Hematopoietic multipotent progenitor cell treated with erythropoietin and hydrocortisone succinate and interleukin-3 and kit ligand, for 15 days (in vitro differentiated cells): ENCODE measurements at regions not wholly inside any gene's neighbourhood (a gene's known extent, or its start where the extent isn't known, plus 50 kb on each side); places are given as distances from the start of the nearest gene placed in this dataset.

Experiments
- DNase-seq: peaks from one replicate; pipeline ENCODE4 v3.0.0-alpha.2; 2015; ENCODE audit warnings: low spot score

DNA sequence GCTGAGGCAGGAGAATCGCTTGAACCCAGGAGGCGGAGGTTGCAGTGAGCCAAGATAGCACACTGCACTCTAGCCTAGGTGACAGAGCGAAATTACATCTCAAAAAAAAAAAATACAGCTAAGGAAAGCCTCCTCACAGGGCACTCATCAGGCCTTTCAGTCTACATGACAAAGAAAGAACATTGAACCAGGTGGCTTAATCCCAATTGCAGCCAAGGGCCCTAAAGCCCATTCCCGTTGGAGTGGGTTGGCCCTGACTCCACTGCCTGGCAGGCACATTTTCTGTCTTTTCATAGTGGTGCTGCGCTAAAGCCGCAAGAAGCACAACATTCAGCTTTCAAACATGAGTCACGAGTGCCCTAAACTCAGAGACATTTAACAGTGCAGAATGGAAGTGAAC lies 372.5 kb downstream of the RNF144A start:
- no peak for DNase-seq

GRCh38 chr2:7292154-7292691 lies 375.0 kb downstream of the RNF144A start:
- no peak for DNase-seq

- no peak for DNase-seq
These were observed 392.4 kb downstream of the RNF144A start for GRCh38 chr2:7309582-7309981.

DNA sequence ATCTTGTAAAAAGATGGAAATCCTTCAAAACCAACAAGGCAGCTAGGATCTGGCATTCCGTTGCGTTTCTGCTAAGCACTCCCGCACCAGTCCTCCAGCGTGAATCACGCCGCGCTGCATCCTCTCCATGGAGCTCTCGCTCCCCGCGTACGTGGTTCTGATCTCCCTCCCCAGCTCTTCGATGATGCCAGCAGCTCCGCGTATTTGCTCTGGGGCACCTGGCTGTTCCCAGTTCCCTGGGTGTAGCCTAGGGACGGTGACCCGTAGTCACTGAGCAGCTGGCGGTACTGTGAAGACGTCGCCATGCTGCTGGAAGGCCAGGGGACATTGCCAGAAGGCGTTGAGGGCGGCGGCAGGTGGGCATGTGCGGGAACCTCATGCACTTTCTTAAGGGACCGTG lies 407.5 kb downstream of the RNF144A start:
- no peak for DNase-seq

- no peak for DNase-seq
These were observed 408.0 kb downstream of the RNF144A start for GRCh38 chr2:7325186-7325585.

GRCh38 chr2:7329465-7329864 lies 412.3 kb downstream of the RNF144A start:
- DNase-seq: no peak

- DNase-seq: no peak
These were observed 416.1 kb downstream of the RNF144A start for GRCh38 chr2:7333189-7333765.

DNA sequence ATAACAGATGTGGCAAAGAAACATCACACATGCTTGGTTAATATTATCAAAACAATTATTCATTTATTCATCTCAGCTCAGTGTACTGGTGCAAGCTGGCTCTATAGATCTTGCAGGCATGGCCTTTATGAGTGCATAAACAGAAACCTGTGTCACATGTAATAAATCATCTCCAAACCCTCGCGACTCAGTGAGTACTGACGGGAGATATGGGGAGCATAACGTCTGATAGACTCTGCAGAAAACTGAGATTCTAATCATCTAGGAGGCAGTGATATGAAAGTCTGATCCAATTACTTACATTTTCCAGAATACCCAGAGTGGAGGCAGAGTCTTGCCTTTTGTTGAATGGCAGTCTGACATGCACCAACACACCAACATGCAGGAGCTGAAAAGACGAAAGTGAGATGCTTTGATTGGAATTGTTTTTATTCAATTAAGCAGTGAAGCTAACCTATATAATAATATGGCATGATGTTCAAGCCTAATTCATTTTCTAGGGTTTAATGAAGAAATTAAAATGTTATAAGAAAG lies 416.8 kb downstream of the RNF144A start:
- no peak for DNase-seq

DNA sequence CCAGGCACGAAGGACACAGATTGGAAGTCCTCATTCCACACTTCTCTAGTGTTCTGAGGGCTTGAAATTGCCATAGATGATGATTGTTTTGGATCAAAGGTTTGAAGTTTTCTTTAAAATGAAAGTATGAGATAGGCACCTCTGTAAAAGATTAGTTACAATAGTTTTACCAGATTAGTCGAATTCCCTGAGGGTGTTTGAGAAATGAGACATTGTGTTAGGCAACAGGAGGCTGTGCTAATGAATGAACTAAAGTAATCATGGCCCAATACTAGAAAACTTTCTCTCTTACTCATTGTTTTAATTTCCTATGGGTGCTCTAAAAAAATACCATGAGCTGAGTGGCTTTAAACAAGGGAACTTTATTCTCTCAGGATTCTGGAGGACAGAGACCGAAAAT lies 421.7 kb downstream of the RNF144A start:
- DNase-seq: no peak

DNA sequence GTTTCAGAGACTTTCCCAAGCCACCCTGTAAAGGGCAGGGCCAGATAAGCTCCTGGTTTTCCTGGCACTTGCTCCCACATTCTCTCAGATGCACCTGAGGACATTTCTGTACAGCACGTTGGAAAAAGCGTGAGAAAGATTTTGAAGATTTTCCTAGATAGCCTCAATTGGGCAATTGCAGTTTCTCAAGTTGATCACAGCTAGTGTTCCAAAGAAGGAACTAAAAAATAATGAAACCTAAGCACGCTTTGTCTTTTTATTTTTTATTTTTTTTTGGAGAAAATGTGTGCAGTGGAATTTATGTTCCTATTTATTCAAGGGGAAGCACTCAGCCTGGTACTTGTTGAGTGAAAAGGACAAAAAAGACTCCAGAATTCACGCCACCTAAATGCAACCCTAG lies 429.1 kb downstream of the RNF144A start:
- DNase-seq: no peak

DNA sequence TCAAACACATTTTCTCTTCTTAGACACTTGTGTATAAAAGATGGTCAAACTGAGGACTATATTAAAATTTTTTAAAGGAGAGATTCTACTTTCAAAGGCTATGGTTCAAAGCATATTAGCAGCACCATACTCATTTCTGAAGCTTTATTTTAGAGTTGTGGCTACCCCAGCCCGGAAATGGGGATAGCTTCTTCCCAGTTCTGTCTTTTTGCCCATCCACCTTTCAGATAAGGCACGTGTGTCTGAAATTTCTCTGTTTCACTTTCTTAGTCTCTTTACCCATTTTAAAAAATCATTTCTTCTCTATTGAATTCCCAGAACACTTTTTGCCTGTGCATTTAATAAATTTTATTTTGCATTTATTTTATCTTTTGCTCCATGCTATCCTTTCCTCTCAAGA lies 431.5 kb downstream of the RNF144A start:
- no peak for DNase-seq

DNA sequence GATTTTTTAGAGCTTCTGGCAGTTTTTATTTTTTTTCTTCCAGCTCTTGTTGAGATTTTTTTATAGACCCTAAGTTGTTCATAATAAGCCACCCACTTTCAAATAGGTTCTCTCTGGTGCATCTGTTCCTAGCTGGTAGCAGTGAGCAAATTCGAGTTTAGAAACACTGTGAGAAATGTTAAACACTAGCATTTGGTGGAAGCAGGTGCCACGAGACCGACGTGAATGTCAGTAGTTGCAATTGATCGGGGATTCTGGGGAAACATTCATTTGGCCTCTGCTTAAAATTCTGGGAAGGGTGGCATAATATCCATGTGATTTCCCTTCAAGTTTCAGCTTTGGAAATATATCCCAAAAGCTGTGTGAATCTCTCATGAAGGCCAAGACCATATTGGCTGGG lies 435.0 kb downstream of the RNF144A start:
- DNase-seq: no peak

- no peak for DNase-seq
These were observed 436.4 kb downstream of the RNF144A start for GRCh38 chr2:7353571-7353970.

GRCh38 chr2:7355781-7356180 lies 438.6 kb downstream of the RNF144A start:
- no peak for DNase-seq

- no peak for DNase-seq
These were observed 439.8 kb downstream of the RNF144A start for GRCh38 chr2:7356909-7357584.

GRCh38 chr2:7357993-7358392 lies 440.8 kb downstream of the RNF144A start:
- DNase-seq: no peak

GRCh38 chr2:7358865-7359447 lies 441.7 kb downstream of the RNF144A start:
- no peak for DNase-seq

GRCh38 chr2:7363906-7364305 lies 446.7 kb downstream of the RNF144A start:
- no peak for DNase-seq

GRCh38 chr2:7368211-7368610 lies 451.0 kb downstream of the RNF144A start:
- DNase-seq: no peak

DNA sequence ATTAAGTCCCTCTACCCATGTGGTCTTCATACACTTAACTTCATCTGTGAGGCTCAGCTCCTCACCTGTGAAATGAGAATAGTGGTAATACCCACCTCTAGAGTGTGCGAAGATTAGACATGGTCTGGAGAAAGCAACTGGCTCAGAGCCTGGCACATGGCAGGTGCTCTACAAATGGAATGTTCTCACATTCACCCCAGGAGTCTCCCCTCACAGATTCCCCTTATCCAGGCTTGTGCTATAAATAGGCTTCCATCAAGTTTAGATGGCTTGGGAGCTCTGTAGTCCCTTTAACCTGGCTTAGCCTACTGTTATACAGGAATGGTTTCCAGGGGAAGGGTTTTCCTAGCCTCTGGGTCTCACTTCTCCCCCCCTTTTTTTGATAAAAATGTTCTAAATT lies 455.9 kb downstream of the RNF144A start:
- DNase-seq: no peak

DNA sequence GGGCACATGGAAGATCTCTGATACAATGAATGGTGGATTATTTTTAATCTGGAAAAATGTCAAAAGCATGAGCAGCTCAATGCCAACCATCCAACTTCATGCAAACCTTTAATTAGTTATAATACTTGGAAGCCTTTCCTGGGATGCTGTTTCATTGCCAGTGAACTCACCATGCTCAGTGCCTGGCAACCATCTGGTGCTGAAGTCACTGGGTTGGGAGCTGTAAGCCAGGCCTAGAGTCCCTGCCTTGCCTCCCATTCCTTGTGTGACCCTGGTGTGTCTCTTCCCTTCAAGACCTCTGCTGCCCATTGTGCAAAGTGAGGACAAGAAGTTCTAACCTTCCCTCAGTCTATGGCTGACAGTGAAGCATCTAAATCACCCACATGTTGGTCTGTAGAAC lies 458.7 kb downstream of the RNF144A start:
- DNase-seq: no peak

- DNase-seq: no peak
These were observed 460.8 kb downstream of the RNF144A start for GRCh38 chr2:7377916-7378569.

DNA sequence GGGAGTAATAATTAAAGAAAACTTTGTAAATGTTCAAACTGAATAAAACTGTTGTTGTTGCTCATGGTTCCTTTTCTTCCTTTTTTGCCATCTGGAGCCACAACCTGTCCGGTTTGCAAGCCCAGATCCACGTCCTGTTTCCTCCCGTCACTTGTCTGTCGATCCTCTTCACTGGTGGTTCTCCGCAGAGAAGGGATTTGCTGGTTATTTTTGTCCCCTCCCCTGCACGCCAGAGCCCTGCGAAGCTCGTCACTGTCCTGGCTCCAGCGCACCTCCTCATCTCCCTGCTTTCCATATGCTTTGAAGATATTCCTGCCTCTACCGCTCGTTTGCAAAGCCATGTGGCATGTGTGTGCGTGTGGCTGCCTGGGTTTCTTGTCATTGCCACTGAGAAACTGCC lies 461.4 kb downstream of the RNF144A start:
- DNase-seq: no peak
